Upper lobe of left lung (tissue), 6 donors: ENCODE measurements at regions not wholly inside any gene's neighbourhood (a gene's known extent, or its start where the extent isn't known, plus 50 kb on each side); places are given as distances from the start of the nearest gene placed in this dataset.

Source experiments
- ATAC-seq, 2 donors: fragments of 200-7000 bp; cut with Tn5 transposase; one replicate each; pipeline ENCODE4 v1.9.1; 2022; ENCODE audit warnings: mild to moderate bottlenecking in 2 of 2, moderate library complexity in 2 of 2; ENCODE audit not compliant: low FRiP score in 2 of 2
- DNase-seq, 2 donors: peaks; one replicate each; pipeline ENCODE4 v3.0.0-alpha.2; 2019 to 2020
- H3K27ac ChIP-seq, 4 donors: fragments of 200-600 bp; sonication (generic); one replicate each; pipeline ENCODE4 v1.5.1; 2016 to 2019
- H3K27me3 ChIP-seq, 4 donors: fragments of 200-600 bp; sonication (generic); one replicate each; pipeline ENCODE4 v1.5.1; 2017 to 2019
- H3K36me3 ChIP-seq, 4 donors: fragments of 200-600 bp; sonication (generic); one replicate each; pipeline ENCODE4 v1.5.1; 2016 to 2019
- H3K4me1 ChIP-seq, 4 donors: fragments of 200-600 bp; sonication (generic); one replicate each; pipeline ENCODE4 v1.5.1; 2018 to 2019
- H3K4me3 ChIP-seq, 4 donors: fragments of 200-600 bp; sonication (generic); one replicate each; pipeline ENCODE4 v1.5.1; 2017 to 2019; ENCODE audit warnings: mild to moderate bottlenecking in 2 of 4, moderate library complexity in 1 of 4
- H3K9me3 ChIP-seq, 4 donors: fragments of 200-600 bp; sonication (generic); one replicate each; pipeline ENCODE4 v1.5.1; 2018 to 2019
- EP300 ChIP-seq, 4 donors: sonication (generic); formaldehyde crosslinking; IDR thresholded peaks; one replicate each; pipeline ENCODE4 v1.5.1; 2017; ENCODE audit warnings: antibody characterized with exemption in 4 of 4, control low read depth in 2 of 4
- POLR2A ChIP-seq, 4 donors: fragments of 450-650 bp; IDR thresholded peaks; one replicate each; pipeline ENCODE4 v1.5.1; 2016 to 2017; ENCODE audit warnings: antibody characterized with exemption in 4 of 4, mild to moderate bottlenecking in 2 of 4
- POLR2AphosphoS5 ChIP-seq, 2 donors: sonication (generic); formaldehyde crosslinking; IDR thresholded peaks; one replicate each; pipeline ENCODE4 v1.5.1; 2017; ENCODE audit warnings: antibody characterized with exemption in 2 of 2
- WGBS, 2 donors: methylation state at CpG; one replicate each; pipeline ENCODE4 v1.1.5; 2017 to 2018; 5-methylcytosine and 5-hydroxymethylcytosine counted together
- TF ChIP-seq, protein P1 (sequence below), 6 experiments: fragments of 450-650 bp in 4 of 6; fragments of 200-600 bp in 2 of 6; sonication (generic) in 2 of 6; IDR thresholded peaks; one replicate each; pipeline ENCODE4 v1.5.1; 2016 to 2019; ENCODE audit warnings: antibody characterized with exemption in 6 of 6
- donor health status: DM: no; HTN: no; CAD: no; lungs with moderate emphysema.
- donor health status: DM: no; HTN: yes; CAD: no; lungs with severe emphysema.

- no peak overlapping the region for H3K4me3 ChIP-seq
- no peaks in the 10 kb centered on the region for H3K27me3 ChIP-seq
- H3K36me3 ChIP-seq = no peaks in the 10 kb centered on the region
- DNase-seq = no peak
- peaks cover 61 to 67% (median 63%) of the 10 kb centered on the region in 4 donors for H3K4me1 ChIP-seq
- TF ChIP-seq, protein P1, sequence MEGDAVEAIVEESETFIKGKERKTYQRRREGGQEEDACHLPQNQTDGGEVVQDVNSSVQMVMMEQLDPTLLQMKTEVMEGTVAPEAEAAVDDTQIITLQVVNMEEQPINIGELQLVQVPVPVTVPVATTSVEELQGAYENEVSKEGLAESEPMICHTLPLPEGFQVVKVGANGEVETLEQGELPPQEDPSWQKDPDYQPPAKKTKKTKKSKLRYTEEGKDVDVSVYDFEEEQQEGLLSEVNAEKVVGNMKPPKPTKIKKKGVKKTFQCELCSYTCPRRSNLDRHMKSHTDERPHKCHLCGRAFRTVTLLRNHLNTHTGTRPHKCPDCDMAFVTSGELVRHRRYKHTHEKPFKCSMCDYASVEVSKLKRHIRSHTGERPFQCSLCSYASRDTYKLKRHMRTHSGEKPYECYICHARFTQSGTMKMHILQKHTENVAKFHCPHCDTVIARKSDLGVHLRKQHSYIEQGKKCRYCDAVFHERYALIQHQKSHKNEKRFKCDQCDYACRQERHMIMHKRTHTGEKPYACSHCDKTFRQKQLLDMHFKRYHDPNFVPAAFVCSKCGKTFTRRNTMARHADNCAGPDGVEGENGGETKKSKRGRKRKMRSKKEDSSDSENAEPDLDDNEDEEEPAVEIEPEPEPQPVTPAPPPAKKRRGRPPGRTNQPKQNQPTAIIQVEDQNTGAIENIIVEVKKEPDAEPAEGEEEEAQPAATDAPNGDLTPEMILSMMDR (IDR thresholded peaks at IDR 0.05) = no peak
- TF ChIP-seq POLR2A (IDR thresholded peaks at IDR 0.05) = no peak
- H3K27ac ChIP-seq = peak overlapping the region in 1 of 4 donors; percentile 58
- H3K9me3 ChIP-seq = no peaks in the 10 kb centered on the region
- no peak for ATAC-seq
- WGBS, 2 donors = 70 to 91% methylated on average over 4 of the region's 4 CpGs
Measured at GRCh38 chr10:31702954-31703353, 225.7 kb downstream of the ARHGAP12 start.

GRCh38 chr10:31702005-31702404 lies 226.6 kb downstream of the ARHGAP12 start:
- DNase-seq (no peak), ATAC-seq (no peak)
- H3K4me3 ChIP-seq = no peak overlapping the region
- TF ChIP-seq, protein P1 (IDR thresholded peaks at IDR 0.05) = no peak
- no peak for TF ChIP-seq EP300 (IDR thresholded peaks at IDR 0.05)
- H3K36me3 ChIP-seq = no peaks in the 10 kb centered on the region
- peak overlapping the region; percentile 89 to 94 (median 93) for H3K27ac ChIP-seq
- H3K9me3 ChIP-seq = no peaks in the 10 kb centered on the region
- H3K27me3 ChIP-seq = no peaks in the 10 kb centered on the region
- H3K4me1 ChIP-seq = peaks cover 58 to 64% (median 61%) of the 10 kb centered on the region in 4 donors
- WGBS, 2 donors = 74 to 90% methylated on average over 2 of the region's 2 CpGs

GRCh38 chr10:31701546-31701945 lies 227.1 kb downstream of the ARHGAP12 start:
- ATAC-seq = no peak
- H3K27ac ChIP-seq = peak overlapping the region; percentile 89 to 94 (median 93)

GRCh38 chr10:31700181-31700611 lies 228.4 kb downstream of the ARHGAP12 start:
- Histone ChIP-seq H3K4me3 (no peak overlapping the region), H3K27me3 (no peaks in the 10 kb centered on the region), H3K9me3 (no peaks in the 10 kb centered on the region), H3K36me3 (no peaks in the 10 kb centered on the region), H3K4me1 (peaks cover 48 to 57% (median 51%) of the 10 kb centered on the region in 4 donors), H3K27ac (peak overlapping the region; percentile 89 to 94 (median 93))
- TF ChIP-seq POLR2AphosphoS5 (IDR thresholded peaks at IDR 0.05) = peak in 1 of 2 donors; percentile 24
- TF ChIP-seq, protein P1 (IDR thresholded peaks at IDR 0.05) = no peak
- DNase-seq = peak in 1 of 2 donors; percentile 27
- ATAC-seq = no peak
- 39 to 41% methylated on average over 11 of the region's 11 CpGs for WGBS, 2 donors

More at GRCh38 chr10:31701546-31701945, 227.1 kb downstream of the ARHGAP12 start:
- no peaks in the 10 kb centered on the region for H3K9me3 ChIP-seq
- no peak overlapping the region for H3K4me3 ChIP-seq
- TF ChIP-seq POLR2A (IDR thresholded peaks at IDR 0.05) = peak in 1 of 4 donors; percentile 11
- no peak for TF ChIP-seq EP300 (IDR thresholded peaks at IDR 0.05)
- H3K27me3 ChIP-seq = no peaks in the 10 kb centered on the region
- 39 to 42% methylated on average over 3 to 5 of the region's 5 CpGs for WGBS, 2 donors
- no peak for DNase-seq
- H3K36me3 ChIP-seq = no peaks in the 10 kb centered on the region
- peaks cover 55 to 63% (median 59%) of the 10 kb centered on the region in 4 donors for H3K4me1 ChIP-seq

GRCh38 chr10:31698181-31698830 lies 230.3 kb downstream of the ARHGAP12 start:
- DNase-seq (peak in 1 of 2 donors; percentile 64), ATAC-seq (peak in 1 of 2 donors; percentile 71)
- Histone ChIP-seq H3K4me3 (peak overlapping the region in 1 of 4 donors; percentile 22), H3K27me3 (no peaks in the 10 kb centered on the region), H3K9me3 (no peaks in the 10 kb centered on the region), H3K36me3 (no peaks in the 10 kb centered on the region), H3K4me1 (peaks cover 48 to 65% (median 54%) of the 10 kb centered on the region in 4 donors), H3K27ac (peak overlapping the region; percentile 89 to 94 (median 93))
- TF ChIP-seq EP300 (IDR thresholded peaks at IDR 0.05) (peak in 2 of 4 donors; percentile 75 to 76), POLR2A (IDR thresholded peaks at IDR 0.05) (no peak), POLR2AphosphoS5 (IDR thresholded peaks at IDR 0.05) (peak in 1 of 2 donors; percentile 64)
- TF ChIP-seq, protein P1 (IDR thresholded peaks at IDR 0.05) = no peak
- WGBS, 2 donors = 51 to 56% methylated on average over 10 to 11 of the region's 11 CpGs
